ENCODE measurements at regions not wholly inside any gene's neighbourhood (a gene's known extent, or its start where the extent isn't known, plus 50 kb on each side); places are given as distances from the start of the nearest gene placed in this dataset.

DNA sequence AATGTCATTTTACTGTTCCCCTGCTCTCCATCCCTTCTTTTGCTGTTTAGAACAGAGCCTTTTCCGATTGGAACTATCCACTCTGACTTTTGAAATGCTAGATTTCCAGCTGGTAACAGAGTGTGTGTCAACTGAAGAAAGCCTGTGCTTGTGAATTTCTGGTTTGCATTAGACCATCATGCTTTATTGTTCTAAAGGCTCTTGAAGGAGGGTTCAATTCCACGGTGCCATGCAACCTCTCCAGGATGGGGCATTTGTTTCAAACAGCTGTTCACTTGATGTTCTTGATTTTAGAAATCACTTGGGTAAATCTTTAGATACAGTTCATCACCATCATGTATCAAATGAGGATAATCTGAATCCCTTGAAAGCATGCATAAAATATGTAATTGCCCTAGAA lies 156.7 kb downstream of the QPCT start:
- CTCF ChIA-PET: interaction anchor here (0.6 kb wide), 1 partner anchor 37 kb away, joined by 5 read pairs; no protein-coding TSS in a partner anchor
- POLR2A ChIA-PET: no interaction called here
- DNase-seq (ENCODE audit: extremely low spot score): no peak
- no peak for TF ChIP-seq ARNT (IDR thresholded peaks at IDR 0.05)
- no peak for TF ChIP-seq SUZ12 (IDR thresholded peaks at IDR 0.05)
- TF ChIP-seq FOXM1 (IDR thresholded peaks at IDR 0.05; ENCODE audit: borderline replicate concordance): no peak
- TF ChIP-seq TARDBP (IDR thresholded peaks at IDR 0.05): no peak
- no peak for TF ChIP-seq HDGF (IDR thresholded peaks at IDR 0.05; ENCODE audit: borderline replicate concordance)
- TF ChIP-seq, protein P1, sequence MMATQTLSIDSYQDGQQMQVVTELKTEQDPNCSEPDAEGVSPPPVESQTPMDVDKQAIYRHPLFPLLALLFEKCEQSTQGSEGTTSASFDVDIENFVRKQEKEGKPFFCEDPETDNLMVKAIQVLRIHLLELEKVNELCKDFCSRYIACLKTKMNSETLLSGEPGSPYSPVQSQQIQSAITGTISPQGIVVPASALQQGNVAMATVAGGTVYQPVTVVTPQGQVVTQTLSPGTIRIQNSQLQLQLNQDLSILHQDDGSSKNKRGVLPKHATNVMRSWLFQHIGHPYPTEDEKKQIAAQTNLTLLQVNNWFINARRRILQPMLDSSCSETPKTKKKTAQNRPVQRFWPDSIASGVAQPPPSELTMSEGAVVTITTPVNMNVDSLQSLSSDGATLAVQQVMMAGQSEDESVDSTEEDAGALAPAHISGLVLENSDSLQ (IDR thresholded peaks at IDR 0.05): no peak
- no peak for TF ChIP-seq CTBP1 (IDR thresholded peaks at IDR 0.05; ENCODE audit: borderline replicate concordance)
- no peak for TF ChIP-seq BHLHE40 (IDR thresholded peaks at IDR 0.05; ENCODE audit: borderline replicate concordance)
- no peak for TF ChIP-seq ZNF384 (IDR thresholded peaks at IDR 0.05)
- no peak for TF ChIP-seq FOXK2 (IDR thresholded peaks at IDR 0.05)

DNA sequence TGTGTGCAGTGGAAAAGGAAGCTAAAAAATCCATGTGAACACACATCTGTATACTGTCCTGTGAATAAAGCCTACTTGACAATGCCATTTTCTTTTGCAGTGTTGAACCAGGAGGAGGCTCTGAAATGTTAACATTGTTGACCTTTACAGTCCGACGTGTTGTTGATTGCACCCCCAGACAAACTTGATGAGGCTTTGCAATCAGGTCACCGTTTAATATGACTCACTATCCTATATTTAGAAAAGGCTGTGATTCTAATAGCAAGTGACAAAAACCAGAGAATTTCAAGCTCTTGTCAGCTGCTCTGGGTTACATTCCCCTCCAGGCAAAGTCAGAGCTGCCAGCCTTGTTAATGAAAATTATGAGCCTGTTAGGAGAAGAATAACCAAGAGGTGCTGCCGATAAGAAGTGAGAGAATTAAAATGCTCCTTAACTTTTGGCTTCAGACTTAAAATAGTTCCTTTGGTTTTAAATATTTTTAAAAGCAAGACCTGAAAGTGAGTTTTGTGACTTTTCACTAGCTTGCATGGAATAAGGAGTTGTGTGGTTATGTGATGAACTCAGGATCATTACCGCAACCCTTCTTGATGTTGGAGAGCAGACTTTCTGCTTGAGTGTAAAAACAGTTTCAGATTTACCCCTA lies 162.1 kb downstream of the QPCT start:
- ChIA-PET CTCF (no interaction called here), POLR2A (interaction anchor here (1.4 kb wide), 1 partner anchor 166 kb away, joined by 3 read pairs; no protein-coding TSS in a partner anchor)
- DNase-seq (ENCODE audit: extremely low spot score): no peak
- TF ChIP-seq FOXA1 (IDR thresholded peaks at IDR 0.05): no peak
- TF ChIP-seq ELF4 (IDR thresholded peaks at IDR 0.05): no peak
- TF ChIP-seq HDGF (IDR thresholded peaks at IDR 0.05; ENCODE audit: borderline replicate concordance): no peak
- TF ChIP-seq, protein P1 (IDR thresholded peaks at IDR 0.05): no peak

DNA sequence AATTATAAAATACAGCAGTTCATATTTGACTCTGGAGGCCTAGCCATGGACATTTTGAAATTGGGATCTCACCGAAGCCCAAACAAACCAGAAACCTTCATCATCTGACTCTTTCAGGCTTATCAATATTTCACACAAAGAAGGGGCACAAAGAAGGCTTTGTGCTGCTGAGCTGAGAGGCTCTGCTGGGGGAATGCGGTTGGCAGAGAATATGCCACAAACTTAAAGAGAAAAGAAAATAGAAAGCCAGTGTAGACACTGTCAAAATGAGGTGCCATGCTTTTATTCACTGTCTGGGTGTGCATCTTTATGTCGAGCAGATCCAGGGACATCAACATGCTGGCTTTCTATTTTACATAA lies 162.6 kb downstream of the QPCT start:
- no peak for DNase-seq (ENCODE audit: extremely low spot score)
- ChIA-PET POLR2A (no interaction called here), CTCF (no interaction called here)
- no peak for TF ChIP-seq ZNF384 (IDR thresholded peaks at IDR 0.05)
- TF ChIP-seq, protein P1 (IDR thresholded peaks at IDR 0.05): no peak
- no peak for TF ChIP-seq TARDBP (IDR thresholded peaks at IDR 0.05)
- no peak for TF ChIP-seq SP1 (IDR thresholded peaks at IDR 0.05)
- no peak for TF ChIP-seq FOXM1 (IDR thresholded peaks at IDR 0.05; ENCODE audit: borderline replicate concordance)
- no peak for TF ChIP-seq ARNT (IDR thresholded peaks at IDR 0.05)
- TF ChIP-seq HDGF (IDR thresholded peaks at IDR 0.05; ENCODE audit: borderline replicate concordance): no peak
- TF ChIP-seq BHLHE40 (IDR thresholded peaks at IDR 0.05; ENCODE audit: borderline replicate concordance): no peak
- TF ChIP-seq LEF1 (IDR thresholded peaks at IDR 0.05; ENCODE audit: borderline replicate concordance): no peak

DNA sequence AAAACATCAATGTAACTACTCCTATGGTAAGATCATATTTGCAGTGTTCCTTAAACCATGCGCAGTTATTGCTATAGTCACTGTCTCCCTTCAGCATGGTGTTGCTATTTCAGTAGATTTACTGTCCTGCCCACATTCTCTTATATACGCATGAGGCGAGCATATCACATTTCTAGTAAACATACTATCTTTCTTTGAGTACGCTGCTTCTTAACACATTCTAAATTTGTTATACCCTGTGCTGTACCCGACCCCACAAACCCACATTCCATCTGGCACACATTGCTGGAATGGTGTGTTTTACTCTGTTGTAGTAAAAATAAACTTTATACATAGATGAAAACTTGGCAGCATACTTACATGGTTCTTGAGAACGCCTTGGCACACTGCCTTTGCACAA lies 163.3 kb downstream of the QPCT start:
- POLR2A ChIA-PET: no interaction called here
- CTCF ChIA-PET: no interaction called here
- DNase-seq (ENCODE audit: extremely low spot score): no peak
- TF ChIP-seq SUZ12 (IDR thresholded peaks at IDR 0.05) (no peak), SP1 (IDR thresholded peaks at IDR 0.05) (no peak), BHLHE40 (IDR thresholded peaks at IDR 0.05; ENCODE audit: borderline replicate concordance) (no peak), TARDBP (IDR thresholded peaks at IDR 0.05) (no peak), FOXK2 (IDR thresholded peaks at IDR 0.05) (no peak), L3MBTL2 (conservative IDR thresholded peaks at IDR 0.05) (no peak), ARNT (IDR thresholded peaks at IDR 0.05) (no peak), FOXM1 (IDR thresholded peaks at IDR 0.05; ENCODE audit: borderline replicate concordance) (no peak), ELF4 (IDR thresholded peaks at IDR 0.05) (no peak), FOXA1 (IDR thresholded peaks at IDR 0.05) (no peak), HDGF (IDR thresholded peaks at IDR 0.05; ENCODE audit: borderline replicate concordance) (no peak), LEF1 (IDR thresholded peaks at IDR 0.05; ENCODE audit: borderline replicate concordance) (no peak)
- TF ChIP-seq, protein P1 (IDR thresholded peaks at IDR 0.05): no peak

DNA sequence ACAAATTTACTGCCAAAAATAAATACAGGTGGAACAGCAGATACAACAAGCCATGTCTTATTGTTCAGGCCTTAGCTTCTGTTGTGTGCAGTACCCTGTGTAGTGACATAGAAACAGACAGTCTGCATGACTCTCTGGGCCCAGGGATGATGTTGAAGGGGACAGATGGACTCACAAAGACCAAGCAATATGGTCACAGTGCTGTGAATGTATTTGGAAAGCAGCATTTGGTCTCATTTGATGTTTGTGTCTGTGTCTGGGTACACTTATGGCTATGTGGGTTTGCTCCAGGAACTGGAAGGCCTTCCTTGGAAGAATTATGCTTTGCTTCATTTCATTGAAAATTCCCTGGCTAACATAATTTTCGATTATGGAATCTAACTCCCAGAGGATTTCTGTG lies 158.5 kb downstream of the CDC42EP3 start:
- no peak for DNase-seq (ENCODE audit: extremely low spot score)
- ChIA-PET CTCF (no interaction called here), POLR2A (no interaction called here)
- TF ChIP-seq ARNT (IDR thresholded peaks at IDR 0.05): no peak
- no peak for TF ChIP-seq FOXA1 (IDR thresholded peaks at IDR 0.05)
- TF ChIP-seq LEF1 (IDR thresholded peaks at IDR 0.05; ENCODE audit: borderline replicate concordance): no peak
- no peak for TF ChIP-seq ZNF384 (IDR thresholded peaks at IDR 0.05)
- TF ChIP-seq NFRKB (IDR thresholded peaks at IDR 0.05): no peak
- TF ChIP-seq SP1 (IDR thresholded peaks at IDR 0.05): no peak
- no peak for TF ChIP-seq CTBP1 (IDR thresholded peaks at IDR 0.05; ENCODE audit: borderline replicate concordance)
- TF ChIP-seq, protein P1 (IDR thresholded peaks at IDR 0.05): no peak
- TF ChIP-seq FOXK2 (IDR thresholded peaks at IDR 0.05): no peak
- TF ChIP-seq L3MBTL2 (conservative IDR thresholded peaks at IDR 0.05): no peak
- TF ChIP-seq HDGF (IDR thresholded peaks at IDR 0.05; ENCODE audit: borderline replicate concordance): no peak
- TF ChIP-seq ELF4 (IDR thresholded peaks at IDR 0.05): no peak
- TF ChIP-seq BHLHE40 (IDR thresholded peaks at IDR 0.05; ENCODE audit: borderline replicate concordance): no peak

All from HEK293T (cell line).